ENCODE measurements at regions not wholly inside any gene's neighbourhood (a gene's known extent, or its start where the extent isn't known, plus 50 kb on each side); places are given as distances from the start of the nearest gene placed in this dataset.

DNA sequence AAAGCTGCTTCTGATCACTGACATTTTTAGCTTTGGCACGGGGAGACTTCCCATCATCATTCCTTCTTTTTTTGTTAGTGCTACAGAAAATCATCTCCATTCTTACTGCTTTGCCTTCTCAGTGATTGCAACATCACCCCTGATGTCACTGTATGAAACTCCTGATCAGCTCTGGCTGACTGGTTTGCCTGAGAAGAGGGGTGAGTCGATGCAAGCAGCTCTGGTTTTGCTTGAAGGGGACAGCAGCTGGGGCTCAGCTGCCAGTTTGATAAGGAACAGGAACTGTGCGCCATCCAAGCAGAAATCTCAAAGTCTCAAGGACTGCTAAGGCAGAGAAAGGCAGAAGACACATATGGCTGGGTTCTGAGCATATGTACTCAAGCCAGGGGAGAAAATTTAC is 808.5 kb upstream of the CELF2 start:
- TF ChIP-seq, protein P1, sequence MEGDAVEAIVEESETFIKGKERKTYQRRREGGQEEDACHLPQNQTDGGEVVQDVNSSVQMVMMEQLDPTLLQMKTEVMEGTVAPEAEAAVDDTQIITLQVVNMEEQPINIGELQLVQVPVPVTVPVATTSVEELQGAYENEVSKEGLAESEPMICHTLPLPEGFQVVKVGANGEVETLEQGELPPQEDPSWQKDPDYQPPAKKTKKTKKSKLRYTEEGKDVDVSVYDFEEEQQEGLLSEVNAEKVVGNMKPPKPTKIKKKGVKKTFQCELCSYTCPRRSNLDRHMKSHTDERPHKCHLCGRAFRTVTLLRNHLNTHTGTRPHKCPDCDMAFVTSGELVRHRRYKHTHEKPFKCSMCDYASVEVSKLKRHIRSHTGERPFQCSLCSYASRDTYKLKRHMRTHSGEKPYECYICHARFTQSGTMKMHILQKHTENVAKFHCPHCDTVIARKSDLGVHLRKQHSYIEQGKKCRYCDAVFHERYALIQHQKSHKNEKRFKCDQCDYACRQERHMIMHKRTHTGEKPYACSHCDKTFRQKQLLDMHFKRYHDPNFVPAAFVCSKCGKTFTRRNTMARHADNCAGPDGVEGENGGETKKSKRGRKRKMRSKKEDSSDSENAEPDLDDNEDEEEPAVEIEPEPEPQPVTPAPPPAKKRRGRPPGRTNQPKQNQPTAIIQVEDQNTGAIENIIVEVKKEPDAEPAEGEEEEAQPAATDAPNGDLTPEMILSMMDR (IDR thresholded peaks at IDR 0.05; ENCODE audit: control extremely low read depth, extremely low read depth, low read depth, missing control alignments), result no peak
- CTCF ChIA-PET, result interaction anchor here (1.6 to 1.8 kb wide), 2 partner anchors 15 to 877 kb away, joined by 3 to 4 read pairs; no protein-coding TSS in a partner anchor
- DNase-seq (ENCODE audit: extremely low spot score), result no peak
- POLR2A ChIA-PET, result no interaction called here

DNA sequence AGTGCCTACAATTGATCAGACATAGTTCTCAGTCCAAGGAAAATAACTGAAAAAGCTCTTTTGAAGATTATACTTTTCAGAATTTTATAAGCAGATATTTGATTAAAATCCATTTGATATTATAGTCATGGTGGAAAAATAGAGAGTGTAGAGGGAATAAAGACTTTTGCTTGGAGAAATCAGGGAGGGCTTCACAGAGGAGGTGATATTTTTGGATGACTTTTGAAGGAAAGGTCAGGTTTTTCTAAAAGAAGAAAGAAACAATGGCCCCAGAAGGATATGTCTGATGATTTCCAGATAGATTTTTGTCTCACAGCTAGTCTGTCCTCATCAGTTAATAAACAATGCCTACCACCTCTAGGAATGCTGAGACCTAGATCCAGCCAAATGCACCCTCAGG is 806.3 kb upstream of the CELF2 start:
- no peak for DNase-seq (ENCODE audit: extremely low spot score)
- CTCF ChIA-PET, result interaction anchor here (1.4 to 1.6 kb wide), 2 partner anchors 13 to 16 kb away, joined by 3 read pairs; no protein-coding TSS in a partner anchor
- POLR2A ChIA-PET, result no interaction called here
- TF ChIP-seq, protein P1 (IDR thresholded peaks at IDR 0.05; ENCODE audit: control extremely low read depth, extremely low read depth, low read depth, missing control alignments), result no peak

DNA sequence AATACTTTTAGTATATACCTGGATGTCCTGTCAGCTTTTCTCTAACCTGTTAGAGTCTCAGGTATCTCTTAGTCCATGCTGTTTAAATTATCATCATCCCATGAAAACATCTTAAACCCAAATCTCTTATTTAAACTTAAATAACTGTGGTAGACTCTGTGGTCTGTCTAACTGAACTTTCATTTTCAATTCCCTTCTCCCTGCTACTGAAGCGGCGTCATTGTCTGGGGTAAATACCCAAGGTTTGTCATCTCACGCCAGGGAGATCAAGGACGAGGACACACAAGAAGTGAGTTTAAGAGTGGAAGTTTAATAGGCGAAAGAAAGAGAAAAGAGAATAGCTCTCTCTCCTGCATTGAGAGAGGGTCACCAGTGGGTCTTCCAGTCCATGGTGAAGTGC is 804.4 kb upstream of the CELF2 start:
- CTCF ChIA-PET, result interaction anchor here (1.6 kb wide), 1 partner anchor 16 kb away, joined by 3 read pairs; no protein-coding TSS in a partner anchor
- TF ChIP-seq, protein P1 (IDR thresholded peaks at IDR 0.05; ENCODE audit: control extremely low read depth, extremely low read depth, low read depth, missing control alignments), result no peak
- DNase-seq (ENCODE audit: extremely low spot score), result no peak
- POLR2A ChIA-PET, result no interaction called here

DNA sequence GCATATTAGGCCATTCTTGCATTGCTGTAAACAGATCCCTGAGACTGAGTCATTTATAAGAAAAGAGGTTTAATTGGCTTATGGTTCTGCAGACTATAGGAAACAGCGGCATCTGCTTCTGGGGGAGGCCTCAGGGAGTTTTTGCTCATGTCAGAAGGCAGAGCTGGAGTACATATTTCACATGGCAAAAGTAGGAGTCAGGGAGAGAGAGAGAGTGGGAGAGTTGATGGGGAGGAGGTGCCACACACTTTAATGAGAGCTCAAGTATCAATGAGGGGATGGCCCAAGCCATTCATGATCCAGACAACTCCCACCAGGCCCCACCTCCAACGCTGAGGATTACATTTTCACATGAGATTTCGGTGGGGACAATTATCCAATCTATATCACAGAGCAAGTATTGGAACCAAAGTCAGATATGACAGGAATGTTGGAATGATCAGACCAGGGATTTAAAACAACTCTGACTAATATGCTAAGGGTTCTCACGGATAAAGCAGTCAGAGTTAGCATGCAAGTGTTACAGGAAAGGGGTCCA is 795.3 kb upstream of the CELF2 start:
- ChIA-PET CTCF (no interaction called here), POLR2A (no interaction called here)
- no peak for DNase-seq (ENCODE audit: extremely low spot score)
- TF ChIP-seq, protein P1 (IDR thresholded peaks at IDR 0.05; ENCODE audit: control extremely low read depth, extremely low read depth, low read depth, missing control alignments), result no peak

DNA sequence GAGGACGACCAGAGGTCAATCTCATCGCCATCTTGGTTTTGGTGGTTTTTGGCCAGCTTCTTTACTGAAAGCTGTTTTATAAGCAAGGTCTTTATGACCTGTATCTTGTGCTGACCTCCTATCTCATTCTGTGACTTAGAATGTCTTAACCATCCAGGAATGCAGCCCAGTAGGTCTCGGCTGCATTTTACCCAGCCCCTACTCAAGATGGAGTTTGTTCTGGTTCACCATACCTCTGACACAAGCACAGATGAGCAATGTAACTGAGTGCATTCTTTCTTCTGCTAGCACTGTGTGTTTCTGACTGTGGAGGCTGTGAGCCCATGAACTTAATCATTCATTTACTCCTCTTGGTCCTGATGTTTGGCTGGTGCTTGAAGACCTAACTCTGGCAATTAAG is 794.5 kb upstream of the CELF2 start:
- POLR2A ChIA-PET, result no interaction called here
- no peak for DNase-seq (ENCODE audit: extremely low spot score)
- TF ChIP-seq, protein P1 (IDR thresholded peaks at IDR 0.05; ENCODE audit: control extremely low read depth, extremely low read depth, low read depth, missing control alignments), result no peak
- CTCF ChIA-PET, result no interaction called here

DNA sequence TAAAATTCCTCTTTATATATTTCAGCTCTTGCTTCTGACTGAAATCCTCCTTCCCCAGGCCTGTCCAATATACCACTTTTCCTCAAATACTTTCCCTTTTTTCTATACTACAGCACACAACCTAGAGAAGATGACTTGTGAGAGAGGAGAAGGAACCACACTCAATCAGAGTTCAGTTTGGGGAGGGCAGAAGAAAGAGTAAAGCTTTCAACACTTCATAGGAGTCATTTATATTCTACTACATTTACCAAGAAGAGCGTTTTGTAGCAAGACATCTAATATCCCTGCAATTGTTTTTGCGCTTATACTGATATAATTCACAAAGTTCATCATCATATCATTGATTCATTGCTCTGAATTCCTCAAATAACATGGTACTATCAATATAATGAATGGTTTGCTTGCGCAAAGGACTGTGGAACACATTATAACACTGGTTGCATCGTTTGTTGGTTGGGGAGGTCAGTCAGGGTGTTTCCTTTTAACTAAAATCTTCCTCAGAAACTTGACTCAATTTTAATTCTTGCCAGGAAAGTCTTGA is 792.5 kb upstream of the CELF2 start:
- POLR2A ChIA-PET, result no interaction called here
- CTCF ChIA-PET, result no interaction called here

More for the DNA sequence above, 792.5 kb upstream of the CELF2 start:
- TF ChIP-seq, protein P1 (IDR thresholded peaks at IDR 0.05; ENCODE audit: control extremely low read depth, extremely low read depth, low read depth, missing control alignments), result no peak
- no peak for DNase-seq (ENCODE audit: extremely low spot score)
